Pons (tissue), 1 donor: ENCODE measurements at regions not wholly inside any gene's neighbourhood (a gene's known extent, or its start where the extent isn't known, plus 50 kb on each side); places are given as distances from the start of the nearest gene placed in this dataset.

ENCODE experiments used
- DNase-seq: peaks from one replicate; pipeline ENCODE4 v3.0.0-alpha.2; 2016; ENCODE audit warnings: low spot score

- no peak for DNase-seq
Observed at GRCh38 chr3:28738425-28738824, 389.8 kb upstream of the AZI2 start.

- DNase-seq, result no peak
Observed at GRCh38 chr3:28739647-28740046, 391.0 kb upstream of the AZI2 start.

- no peak for DNase-seq
Observed at GRCh38 chr3:28743271-28743670, 394.6 kb upstream of the AZI2 start.

GRCh38 chr3:28743831-28744230 is 395.2 kb upstream of the AZI2 start:
- no peak for DNase-seq

- DNase-seq, result no peak
Observed at GRCh38 chr3:28745436-28745835, 396.8 kb upstream of the AZI2 start.

GRCh38 chr3:28745916-28746617 is 397.4 kb upstream of the AZI2 start:
- DNase-seq, result peak; percentile 70

GRCh38 chr3:28746990-28747389 is 398.4 kb upstream of the AZI2 start:
- DNase-seq, result no peak

GRCh38 chr3:28751864-28752263 is 403.2 kb upstream of the AZI2 start:
- DNase-seq, result no peak

GRCh38 chr3:28752290-28752689 is 403.7 kb upstream of the AZI2 start:
- no peak for DNase-seq

GRCh38 chr3:28756056-28756455 is 407.4 kb upstream of the AZI2 start:
- no peak for DNase-seq

GRCh38 chr3:28758115-28758514 is 409.5 kb upstream of the AZI2 start:
- DNase-seq, result no peak

- no peak for DNase-seq
Observed at GRCh38 chr3:28761375-28761774, 412.8 kb upstream of the AZI2 start.

- no peak for DNase-seq
Observed at GRCh38 chr3:28765194-28765593, 416.6 kb upstream of the AZI2 start.

GRCh38 chr3:28768439-28768838 is 419.8 kb upstream of the AZI2 start:
- no peak for DNase-seq

- no peak for DNase-seq
Observed at GRCh38 chr3:28777806-28778475, 429.3 kb upstream of the AZI2 start.

GRCh38 chr3:28780480-28780879 is 431.9 kb upstream of the AZI2 start:
- DNase-seq, result no peak

GRCh38 chr3:28781053-28781452 is 432.4 kb upstream of the AZI2 start:
- DNase-seq, result no peak

- no peak for DNase-seq
Observed at GRCh38 chr3:28786446-28786845, 437.8 kb upstream of the AZI2 start.

GRCh38 chr3:28788571-28788970 is 439.9 kb upstream of the AZI2 start:
- DNase-seq, result no peak

GRCh38 chr3:28791713-28792255 is 443.2 kb upstream of the AZI2 start:
- DNase-seq, result no peak

- no peak for DNase-seq
Observed at GRCh38 chr3:28792604-28793003, 444.0 kb upstream of the AZI2 start.

- no peak for DNase-seq
Observed at GRCh38 chr3:28799084-28799483, 450.5 kb upstream of the AZI2 start.

- no peak for DNase-seq
Observed at GRCh38 chr3:28800203-28800602, 451.6 kb upstream of the AZI2 start.

GRCh38 chr3:28808068-28808467 is 459.4 kb upstream of the AZI2 start:
- no peak for DNase-seq
